ENCODE measurements at regions not wholly inside any gene's neighbourhood (a gene's known extent, or its start where the extent isn't known, plus 50 kb on each side); places are given as distances from the start of the nearest gene placed in this dataset.

- TF ChIP-seq POLR2A (IDR thresholded peaks at IDR 0.05; ENCODE audit: low read depth, low read length) (no peak), POLR2AphosphoS5 (IDR thresholded peaks at IDR 0.05; ENCODE audit: low read depth, low read length) (no peak), TAF1 (IDR thresholded peaks at IDR 0.05; ENCODE audit: low read depth, low read length) (no peak), SPI1 (IDR thresholded peaks at IDR 0.05; ENCODE audit: low read depth, low read length) (no peak)
Measured at GRCh38 chr15:70361106-70361505, 263.4 kb upstream of the TLE3 start.

Data from GM12891 (cell line).